ENCODE measurements at regions not wholly inside any gene's neighbourhood (a gene's known extent, or its start where the extent isn't known, plus 50 kb on each side); places are given as distances from the start of the nearest gene placed in this dataset.
"Not testable (repeated sequence)": the region's sequence is repeated elsewhere in the genome, so short reads cannot be mapped to it uniquely, and the experiment has no call there.

DNA sequence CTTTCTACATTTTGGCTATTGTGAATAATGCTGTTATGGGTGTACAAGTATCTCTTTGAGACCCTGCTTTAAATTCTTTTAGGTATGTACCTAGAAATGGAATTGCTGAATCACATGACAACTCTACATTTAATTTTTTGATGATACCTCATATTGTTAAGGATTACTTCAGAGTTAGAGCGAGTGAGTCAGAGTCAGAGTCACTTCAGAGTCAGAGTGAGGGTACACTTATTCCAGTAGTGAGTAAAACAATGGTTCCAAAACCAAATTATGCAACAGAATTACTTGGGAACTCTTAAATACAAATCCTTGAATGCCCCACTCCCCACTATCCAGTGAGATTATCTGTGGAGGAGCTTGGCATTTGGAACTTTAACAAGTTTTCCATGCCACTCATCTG, 50.3 kb upstream of the SNRK start:
- DNase-seq (no peak), ATAC-seq (no peak)
- intact Hi-C loops (cut with DNase I, micrococcal nuclease), result no loop called here

DNA sequence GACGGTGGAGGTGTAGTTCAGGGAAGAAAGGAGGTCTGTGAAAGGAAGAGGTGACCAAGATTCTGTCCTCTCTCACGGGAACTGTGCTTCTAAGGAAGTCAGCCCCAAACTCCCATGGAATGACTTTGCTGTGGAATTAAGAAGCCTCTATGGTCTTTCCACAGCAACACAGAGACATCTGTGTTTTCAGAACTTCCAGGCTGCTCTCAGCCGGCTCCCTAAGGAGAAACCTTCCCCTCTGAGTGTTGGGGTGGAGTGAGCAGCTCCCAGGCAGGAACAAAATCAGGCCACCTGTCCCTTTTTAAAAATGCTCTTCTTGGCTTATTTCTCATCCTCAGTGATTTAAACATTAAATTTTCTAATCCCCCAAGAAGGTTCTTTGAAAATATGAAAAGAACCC, 53.3 kb upstream of the SNRK start:
- intact Hi-C loops (cut with DNase I, micrococcal nuclease), result no loop called here
- ATAC-seq (no peak), DNase-seq (no peak)

DNA sequence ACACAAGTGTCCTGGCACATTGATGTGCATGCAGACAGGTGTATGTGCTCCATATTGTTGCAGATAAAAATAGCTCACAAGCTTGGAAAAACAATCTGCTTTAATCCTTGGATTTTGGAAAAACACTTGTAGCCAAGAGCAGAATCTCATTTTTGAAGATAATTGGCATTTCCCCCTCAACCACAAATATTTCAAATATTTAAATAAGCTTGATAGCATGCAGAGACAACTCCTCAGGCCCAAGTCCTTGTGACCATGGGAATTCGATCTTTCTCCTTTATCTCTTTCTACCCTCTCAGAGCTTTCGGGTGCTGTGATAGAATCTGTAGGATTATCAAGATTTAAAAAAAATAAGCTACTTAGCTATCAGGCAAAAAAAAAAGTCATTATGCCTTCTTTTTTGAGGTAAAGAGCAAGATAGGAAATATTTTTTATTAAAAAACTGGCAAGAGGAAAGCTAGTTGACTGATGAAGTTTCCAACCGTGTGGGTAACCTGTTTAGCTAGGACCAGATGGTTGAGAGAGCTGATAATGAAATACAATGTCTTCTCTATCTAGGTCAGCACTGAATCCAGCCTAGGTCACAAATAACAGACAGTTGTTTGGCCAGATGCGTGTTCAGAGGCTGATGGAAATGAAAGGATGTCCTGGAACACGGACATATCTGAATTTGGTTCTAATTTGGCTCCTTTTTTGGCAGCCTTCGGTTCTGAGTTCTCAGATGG, 54.9 kb upstream of the SNRK start:
- intact Hi-C loops (cut with DNase I, micrococcal nuclease), result no loop called here
- DNase-seq (no peak), ATAC-seq (no peak)

DNA sequence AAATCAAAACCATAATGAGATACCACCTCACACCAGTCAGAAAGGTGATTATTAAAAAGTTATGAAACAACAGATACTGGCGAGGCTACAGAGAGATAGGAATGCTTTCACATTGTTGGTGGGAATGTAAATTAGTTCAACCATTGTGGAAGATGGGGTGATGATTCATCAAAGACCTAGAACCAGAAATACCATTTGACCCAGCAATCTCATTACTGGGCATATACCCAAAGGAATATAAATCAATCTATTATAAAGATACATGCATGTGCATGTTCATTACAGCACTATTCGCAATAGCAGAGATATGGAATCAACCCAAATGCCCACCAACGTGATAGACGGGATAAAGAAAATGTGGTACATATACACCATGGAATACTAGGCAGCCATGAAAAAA, 56.5 kb upstream of the SNRK start:
- ATAC-seq; intact Hi-C loops (cut with DNase I, micrococcal nuclease): not testable (repeated sequence)

DNA sequence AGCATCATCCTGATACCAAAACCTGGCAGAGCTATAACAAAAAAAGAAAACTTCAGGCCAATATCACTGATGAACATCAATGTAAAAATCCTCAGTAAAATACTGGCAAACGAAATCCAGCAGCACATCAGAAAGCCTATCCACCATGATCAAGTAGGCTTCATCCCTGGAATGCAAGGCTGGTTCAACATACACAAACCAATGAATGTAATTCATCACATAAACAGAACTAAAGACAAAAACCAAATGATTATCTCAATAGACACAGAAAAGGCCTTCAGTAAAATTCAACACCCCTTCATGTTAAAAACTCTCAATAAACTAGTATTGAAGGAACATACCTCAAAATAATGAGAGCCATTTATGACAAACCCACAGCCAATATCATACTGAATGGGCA, 58.7 kb upstream of the SNRK start:
- intact Hi-C loops (cut with DNase I, micrococcal nuclease); DNase-seq; ATAC-seq: not testable (repeated sequence)

More for the DNA sequence above, 56.5 kb upstream of the SNRK start:
- not testable (repeated sequence) for DNase-seq

DNA sequence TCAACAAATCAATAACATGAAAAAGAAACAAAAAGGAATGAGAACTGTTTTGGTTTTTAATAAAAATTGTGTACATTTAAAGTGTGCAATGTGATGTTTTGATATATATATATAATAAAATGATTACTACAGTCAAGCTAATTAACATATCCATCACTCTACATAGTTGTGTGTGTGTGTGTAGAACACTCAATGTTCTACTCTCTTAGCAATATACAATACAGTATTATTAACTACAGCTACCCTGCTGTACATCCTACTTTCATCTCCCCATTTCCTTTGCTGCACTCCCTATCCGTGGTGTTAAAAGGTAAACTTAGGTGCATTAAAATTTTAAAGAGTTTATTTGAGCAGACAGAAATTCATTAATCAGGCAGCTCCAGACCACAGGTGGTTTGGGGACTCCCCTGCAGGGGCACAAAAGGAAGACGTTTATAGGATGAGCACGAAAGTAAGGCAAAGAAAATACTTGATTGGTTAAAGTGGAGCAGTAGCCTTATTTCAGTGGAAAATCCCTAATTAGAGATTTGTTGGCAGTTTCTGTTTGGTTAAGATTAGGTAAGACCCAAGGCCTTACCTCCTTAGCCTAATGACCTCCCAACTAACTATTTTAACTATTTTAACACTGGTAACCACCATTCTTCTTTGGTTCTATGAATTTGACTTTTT, 61.8 kb upstream of the SNRK start:
- intact Hi-C loops (cut with DNase I, micrococcal nuclease), result no loop called here
- ATAC-seq (no peak), DNase-seq (no peak)

DNA sequence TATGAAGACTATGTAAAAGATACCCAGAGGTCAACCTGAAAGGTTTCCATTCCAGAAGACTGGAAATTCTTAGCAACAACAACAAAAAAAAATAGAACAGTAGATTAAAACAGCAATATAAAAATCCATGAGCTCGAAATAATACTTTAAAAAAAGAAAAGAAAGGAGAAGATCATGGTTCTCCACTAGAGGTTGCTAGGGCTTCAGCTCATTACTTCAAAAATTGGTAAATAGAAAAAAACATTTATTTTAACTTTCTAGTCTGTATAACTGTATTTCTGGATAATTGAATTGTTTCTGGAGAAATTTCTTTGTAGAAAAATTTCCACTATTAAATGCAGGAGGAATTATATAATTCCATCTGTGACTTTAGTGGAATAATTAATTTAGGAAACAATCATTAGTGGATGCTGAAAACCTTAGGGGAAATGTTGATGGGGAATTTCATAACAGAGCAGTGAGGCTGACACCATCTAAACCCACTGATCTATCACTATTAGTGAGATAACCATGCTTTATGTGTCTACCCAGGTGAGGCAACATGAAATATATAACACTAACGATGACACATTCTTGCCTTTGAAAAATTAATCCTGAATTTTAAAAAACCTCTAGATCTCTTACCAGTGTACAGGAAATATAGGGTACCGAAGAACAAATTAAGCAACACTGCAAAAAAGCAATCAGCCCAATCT, 62.5 kb upstream of the SNRK start:
- intact Hi-C loops (cut with DNase I, micrococcal nuclease), result no loop called here
- ATAC-seq, result no peak
- no peak for DNase-seq

DNA sequence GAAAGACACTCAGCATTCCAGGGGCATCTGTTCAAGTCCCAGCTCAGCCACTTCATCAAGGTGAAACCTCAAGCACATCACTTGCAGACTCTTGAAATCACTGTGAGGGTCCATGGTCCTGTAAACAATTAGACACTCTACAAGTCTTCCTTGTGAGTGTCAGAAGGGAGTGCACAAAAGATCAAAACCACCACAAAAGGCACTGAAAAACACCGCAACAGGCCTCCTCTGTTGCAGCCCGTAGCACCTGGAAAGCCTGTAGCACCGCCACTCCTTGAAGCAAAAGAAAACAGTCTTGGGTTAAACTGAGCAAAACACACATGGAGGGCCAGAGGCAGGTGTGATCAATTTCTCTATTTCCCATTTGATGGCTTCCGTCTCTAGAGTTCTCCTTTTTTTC, 63.8 kb upstream of the SNRK start:
- intact Hi-C loops (cut with DNase I, micrococcal nuclease), result no loop called here
- ATAC-seq (no peak), DNase-seq (no peak)

DNA sequence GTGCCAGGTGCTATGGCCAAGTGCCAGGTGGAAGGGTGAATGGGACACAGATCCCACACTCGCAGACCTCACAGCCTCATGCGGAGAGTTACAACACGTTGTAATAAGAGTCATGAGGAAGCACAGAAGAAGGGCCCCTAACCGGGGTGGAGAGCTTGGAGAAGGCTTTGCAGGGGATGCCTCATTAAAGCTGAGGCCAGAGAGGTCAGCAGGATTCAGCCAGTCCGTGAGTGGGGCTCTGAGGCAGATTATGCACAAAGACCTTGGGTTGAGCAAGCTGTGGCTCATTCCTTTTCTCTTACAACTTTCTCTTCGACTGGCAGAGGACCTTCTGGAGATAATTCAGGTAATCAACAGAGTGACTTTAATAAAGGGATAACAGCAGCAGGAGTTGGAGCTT, 65.3 kb upstream of the SNRK start:
- DNase-seq (no peak), ATAC-seq (no peak)
- intact Hi-C loops (cut with DNase I, micrococcal nuclease), result no loop called here

DNA sequence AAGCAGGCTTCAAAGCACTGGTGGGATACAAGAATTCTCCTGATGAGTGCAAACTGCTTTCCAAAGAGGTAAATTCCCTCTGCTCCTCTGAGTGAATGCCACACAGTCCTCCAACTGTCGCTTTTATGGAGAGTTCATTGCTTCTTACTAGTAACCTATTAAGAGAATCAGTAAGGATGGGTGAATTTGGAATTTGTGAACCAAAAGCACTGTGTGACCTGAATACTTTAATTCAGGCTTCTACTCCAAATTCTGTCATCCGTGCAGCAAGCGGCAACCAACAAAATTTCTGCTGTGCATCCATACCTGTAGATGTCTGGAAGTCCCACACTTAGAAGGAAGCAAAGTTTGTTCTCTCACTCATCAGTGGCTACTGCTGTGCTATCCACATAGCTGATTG, 66.7 kb upstream of the SNRK start:
- ATAC-seq (no peak), DNase-seq (no peak)
- intact Hi-C loops (cut with DNase I, micrococcal nuclease), result no loop called here

DNA sequence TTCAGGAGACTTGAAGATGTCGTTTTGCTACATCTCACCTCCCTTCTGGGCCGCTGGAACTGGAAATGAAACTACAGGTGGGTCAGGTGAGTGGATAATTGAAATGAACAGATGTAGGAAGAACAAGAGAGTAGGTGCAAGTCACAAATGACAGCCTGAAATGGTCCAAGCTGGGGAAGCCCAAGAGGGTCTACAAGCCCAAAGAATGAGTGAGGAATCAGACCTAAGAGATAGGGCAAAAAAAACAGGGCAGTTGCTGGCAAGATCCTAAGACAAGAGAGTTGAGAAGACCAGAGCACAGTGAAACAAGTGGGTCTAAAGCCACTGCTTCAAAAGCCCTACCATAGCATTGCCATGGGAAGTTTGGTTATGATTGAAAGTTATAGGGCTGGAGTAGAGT, 67.4 kb upstream of the SNRK start:
- ATAC-seq (no peak), DNase-seq (no peak)
- intact Hi-C loops (cut with DNase I, micrococcal nuclease), result no loop called here

DNA sequence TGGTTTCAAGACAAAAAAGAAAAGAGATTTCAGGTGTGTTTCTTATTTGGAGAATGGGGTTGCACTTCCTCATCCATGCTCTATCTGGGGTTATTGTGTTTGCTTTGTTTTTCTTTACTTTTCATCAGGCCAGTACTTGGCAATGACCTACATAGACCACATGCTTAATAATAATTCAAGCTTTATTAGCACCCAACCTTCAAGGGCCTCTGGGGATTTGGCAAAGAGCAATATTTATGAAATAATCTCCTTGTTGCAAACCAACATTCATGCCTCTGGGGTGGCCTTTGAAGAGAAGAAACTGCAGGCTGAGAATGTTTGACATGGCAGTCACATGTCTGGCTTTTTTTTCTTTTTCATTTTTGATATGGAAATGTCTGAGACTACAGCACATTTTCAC, 68.2 kb upstream of the SNRK start:
- no peak for ATAC-seq
- DNase-seq, result no peak
- intact Hi-C loops (cut with DNase I, micrococcal nuclease), result no loop called here

DNA sequence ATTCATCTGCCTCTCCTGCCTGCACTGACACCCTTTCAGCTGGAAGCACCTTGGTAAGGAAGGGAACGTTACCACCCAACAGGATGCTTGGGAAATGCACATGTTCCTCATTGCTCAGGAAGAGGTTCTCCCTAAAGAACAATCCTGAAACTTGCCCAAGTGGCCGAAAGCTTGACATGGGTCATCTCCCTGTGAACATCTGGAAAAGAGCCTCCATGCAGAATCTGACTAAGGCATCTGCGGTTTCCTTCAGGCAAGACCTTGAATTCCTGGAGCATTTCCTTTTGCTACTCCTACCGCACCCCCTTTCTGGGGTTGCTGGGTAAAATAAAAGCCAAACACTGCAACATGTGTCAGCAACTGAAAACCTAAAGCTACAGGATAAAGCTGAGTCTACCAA, 68.7 kb upstream of the SNRK start:
- intact Hi-C loops (cut with DNase I, micrococcal nuclease), result no loop called here
- ATAC-seq (no peak), DNase-seq (no peak)

DNA sequence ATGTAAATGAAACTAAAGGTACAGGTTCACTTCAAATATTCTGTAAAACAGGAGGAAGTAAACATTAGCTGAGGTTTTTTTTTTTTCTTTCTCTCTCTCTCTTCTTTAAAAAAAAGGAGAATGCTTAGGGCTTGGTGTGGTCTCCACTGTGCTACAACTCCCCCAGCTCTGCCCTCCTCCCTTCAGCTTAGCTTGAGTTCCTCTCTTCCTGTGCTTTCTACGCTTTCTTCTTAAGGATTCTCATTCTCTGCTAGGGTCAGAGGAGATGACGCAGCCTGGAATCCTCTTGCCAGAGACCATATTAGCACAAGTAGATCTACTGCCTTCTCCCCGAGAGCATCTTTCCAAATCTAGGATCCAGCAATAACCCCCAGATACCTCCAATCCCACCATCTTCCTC, 69.1 kb upstream of the SNRK start:
- ATAC-seq (no peak), DNase-seq (no peak)
- intact Hi-C loops (cut with DNase I, micrococcal nuclease), result no loop called here

DNA sequence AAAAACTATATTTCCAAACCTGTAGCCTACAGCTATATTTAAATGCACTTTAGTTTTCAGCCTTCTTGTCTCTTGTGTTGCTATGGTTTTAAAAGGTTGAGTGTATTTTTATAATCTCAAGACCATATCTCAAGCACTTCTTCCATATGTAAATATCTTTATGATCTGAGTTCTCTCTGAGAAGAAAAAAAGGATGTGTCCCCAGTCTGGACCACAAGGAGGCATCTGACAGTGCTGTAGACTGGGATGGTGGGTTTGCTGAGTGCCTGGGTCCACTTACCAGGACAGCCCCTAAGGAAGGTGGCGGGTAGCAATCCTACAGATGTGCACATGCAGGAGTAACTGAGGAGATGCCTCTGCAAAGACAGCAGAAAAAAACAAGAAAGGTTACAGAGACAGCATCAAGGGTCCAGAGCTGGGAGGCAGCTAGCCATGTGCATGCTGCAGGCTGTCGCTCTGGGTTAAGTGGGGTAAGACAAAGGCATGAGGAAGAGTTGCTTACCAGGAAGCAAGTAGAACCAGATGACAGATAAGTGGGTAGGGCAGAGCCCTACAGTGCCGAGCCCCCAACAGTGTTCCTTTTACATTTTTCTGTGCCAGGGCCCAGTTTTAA, 70.6 kb upstream of the SNRK start:
- intact Hi-C loops (cut with DNase I, micrococcal nuclease), result no loop called here
- ATAC-seq (no peak), DNase-seq (no peak)

DNA sequence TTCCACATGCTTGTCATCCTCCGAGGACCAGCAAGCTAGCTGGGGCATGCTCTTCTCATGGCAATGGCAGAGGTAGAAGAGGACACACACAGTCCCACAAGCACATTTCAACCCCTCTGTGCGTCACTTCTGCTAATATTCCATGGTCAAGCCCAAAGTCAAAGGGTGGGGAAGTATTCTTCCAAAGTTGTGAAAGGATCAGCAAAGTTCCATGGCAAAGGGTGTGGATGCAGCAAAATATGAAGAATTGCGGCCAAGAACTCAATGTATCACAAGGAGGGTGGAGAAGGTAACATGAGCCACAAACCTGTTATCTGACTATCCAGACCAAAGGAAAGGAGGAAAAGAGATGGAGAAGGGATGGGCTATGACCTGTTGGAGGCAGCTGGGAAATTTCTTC, 71.2 kb upstream of the SNRK start:
- intact Hi-C loops (cut with DNase I, micrococcal nuclease), result no loop called here
- DNase-seq (no peak), ATAC-seq (no peak)

DNA sequence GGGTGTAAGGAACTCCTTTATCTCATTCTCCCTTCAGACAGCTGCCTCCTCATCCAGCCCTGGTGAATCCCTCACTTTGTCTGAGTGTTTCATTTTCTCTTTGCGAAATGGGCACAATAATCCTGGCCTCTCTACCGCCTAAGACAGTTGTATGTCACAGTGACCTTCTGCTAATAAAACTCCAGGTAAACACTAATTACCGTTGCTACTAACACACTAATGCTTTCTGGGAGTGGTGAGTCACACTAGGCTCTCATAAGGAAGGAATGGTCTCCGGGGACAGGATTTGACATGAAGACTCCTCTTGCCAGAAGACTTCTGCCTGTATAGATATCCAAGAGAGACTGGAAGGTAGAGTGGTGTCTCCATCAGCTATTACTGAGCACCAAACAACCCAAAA, 71.7 kb upstream of the SNRK start:
- ATAC-seq, result peak; percentile 63
- intact Hi-C loops (cut with DNase I, micrococcal nuclease), result no loop called here
- no peak for DNase-seq

DNA sequence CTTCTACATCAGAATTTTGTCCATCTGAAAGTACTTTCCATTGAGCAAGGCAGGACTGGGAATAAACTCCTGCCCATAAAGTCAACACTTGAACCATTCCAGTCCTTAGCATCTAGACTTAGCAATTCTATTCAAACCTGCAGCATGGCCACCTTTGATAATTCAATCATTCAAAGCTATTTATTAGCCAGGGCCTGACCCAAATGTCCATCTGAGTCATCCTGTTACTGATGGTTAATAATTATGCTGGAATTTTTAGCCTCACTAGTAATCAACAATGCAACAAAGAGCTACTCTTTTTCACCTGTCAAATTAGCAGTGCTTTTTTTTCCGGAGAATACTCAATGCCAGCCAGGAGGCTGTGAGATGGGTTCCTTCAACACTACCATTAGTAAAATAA, 72.7 kb upstream of the SNRK start:
- DNase-seq, result no peak
- intact Hi-C loops (cut with DNase I, micrococcal nuclease), result no loop called here
- no peak for ATAC-seq

DNA sequence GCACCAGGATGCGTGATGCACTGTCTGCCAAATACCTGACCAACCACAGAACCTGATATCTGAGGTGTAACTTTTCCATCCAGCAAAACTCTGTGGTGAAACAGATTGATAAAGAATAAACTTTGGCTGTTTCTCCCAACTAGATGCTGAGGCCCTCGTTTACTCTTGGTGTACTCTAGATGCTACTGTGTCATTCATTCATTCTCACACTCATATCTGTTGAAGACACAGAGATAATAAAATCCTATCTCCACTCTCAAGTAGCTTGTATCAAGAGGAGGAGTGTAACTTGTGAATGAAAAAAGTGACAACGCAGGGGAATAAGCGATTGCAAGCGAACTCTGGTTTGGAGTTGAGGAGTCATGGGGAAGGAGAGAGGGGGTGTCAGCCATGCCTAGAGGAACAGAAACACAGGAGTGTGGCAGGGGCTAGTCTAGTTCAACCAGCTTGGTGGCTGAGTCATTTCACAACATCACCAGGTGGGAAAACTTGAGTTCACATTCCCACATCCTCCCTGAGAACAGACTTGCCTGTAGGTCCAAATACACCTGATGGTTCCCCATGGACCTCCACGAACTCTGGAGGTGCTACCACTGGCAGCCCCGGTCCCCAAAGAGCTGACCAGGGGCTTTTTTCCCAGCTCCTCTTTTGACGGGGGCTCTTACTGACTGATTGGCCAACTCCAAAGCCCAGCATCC, 73.3 kb upstream of the SNRK start:
- ATAC-seq, result no peak
- intact Hi-C loops (cut with DNase I, micrococcal nuclease), result no loop called here
- no peak for DNase-seq
